Mucosa of rectum (tissue), 2 donors: ENCODE measurements at regions not wholly inside any gene's neighbourhood (a gene's known extent, or its start where the extent isn't known, plus 50 kb on each side); places are given as distances from the start of the nearest gene placed in this dataset.
"Not testable (repeated sequence)": the region's sequence is repeated elsewhere in the genome, so short reads cannot be mapped to it uniquely, and the experiment has no call there.

Source experiments
- H3K27ac ChIP-seq, 2 donors: one replicate each; pipeline ENCODE4 v1.7.0; 2013; ENCODE audit warnings: inconsistent platforms in 2 of 2, low read depth in 2 of 2, low read length in 2 of 2
- H3K27me3 ChIP-seq, 2 donors: one replicate each; pipeline ENCODE4 v1.7.0; 2013; ENCODE audit warnings: low read length in 2 of 2; ENCODE audit not compliant: control insufficient read depth in 2 of 2, insufficient read depth in 2 of 2
- H3K36me3 ChIP-seq, 2 donors: one replicate each; pipeline ENCODE4 v1.7.0; 2013; ENCODE audit warnings: low read length in 2 of 2; ENCODE audit not compliant: control insufficient read depth in 2 of 2, insufficient read depth in 2 of 2
- H3K4me1 ChIP-seq, 2 donors: one replicate each; pipeline ENCODE4 v1.7.0; 2013; ENCODE audit warnings: low read length in 2 of 2, mild to moderate bottlenecking in 1 of 2; ENCODE audit not compliant: control insufficient read depth in 2 of 2, insufficient read depth in 2 of 2
- H3K4me3 ChIP-seq, 2 donors: one replicate each; pipeline ENCODE4 v1.7.0; 2013; ENCODE audit warnings: low read length in 2 of 2
- H3K9ac ChIP-seq, 2 donors: one replicate each; pipeline ENCODE4 v1.7.0; 2013; ENCODE audit warnings: low read length in 2 of 2, low read depth in 1 of 2, mild to moderate bottlenecking in 1 of 2
- H3K9me3 ChIP-seq, 2 donors: one replicate each; pipeline ENCODE4 v1.7.0; 2013; ENCODE audit warnings: low read length in 2 of 2; ENCODE audit not compliant: control insufficient read depth in 2 of 2
- donor health status: healthy.
- donor health status: Normal muscosa, but diverticular disease.

DNA sequence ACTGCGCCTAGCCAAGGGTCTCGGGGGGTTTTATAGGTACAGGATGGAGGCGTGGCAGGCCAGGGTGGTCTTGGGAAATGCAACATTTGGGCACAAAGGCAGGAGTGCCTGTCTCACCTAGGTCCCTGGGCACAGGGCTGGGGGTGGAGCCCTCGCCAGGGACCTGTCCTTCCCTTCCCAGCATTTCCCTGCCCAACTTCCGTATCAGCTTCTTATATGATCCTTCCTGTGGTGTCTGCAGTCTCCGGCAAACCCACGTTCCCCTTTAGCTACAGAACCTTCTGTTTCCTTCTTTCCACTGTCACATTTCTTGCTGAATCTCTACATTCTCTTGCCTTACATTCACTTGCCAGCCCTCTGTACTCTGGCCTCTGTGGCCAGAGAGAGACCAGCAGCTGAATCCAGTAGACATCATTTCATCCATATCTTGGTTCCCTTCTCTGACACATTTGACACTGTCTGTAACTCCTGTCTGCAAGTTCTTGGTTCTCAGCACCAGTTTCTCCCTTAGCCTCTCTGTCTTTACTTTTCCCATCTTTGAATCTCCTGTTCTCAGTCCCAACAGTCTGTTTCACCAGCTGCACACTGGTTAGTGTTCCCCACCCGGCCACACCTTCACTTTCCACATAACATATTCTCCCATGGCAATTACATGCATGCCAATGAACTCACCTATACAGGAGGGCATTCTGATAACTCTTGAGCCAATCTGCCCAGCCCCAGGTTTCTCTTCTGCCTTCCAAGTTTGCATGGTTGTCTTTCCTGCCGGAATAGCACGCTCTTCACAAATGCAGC lies 134.7 kb upstream of the ZNF608 start:
- H3K27me3 ChIP-seq, result no peaks in the 10 kb centered on the region
- H3K9me3 ChIP-seq, result no peaks in the 10 kb centered on the region
- peak overlapping the region; percentile 48 to 53 for H3K27ac ChIP-seq

DNA sequence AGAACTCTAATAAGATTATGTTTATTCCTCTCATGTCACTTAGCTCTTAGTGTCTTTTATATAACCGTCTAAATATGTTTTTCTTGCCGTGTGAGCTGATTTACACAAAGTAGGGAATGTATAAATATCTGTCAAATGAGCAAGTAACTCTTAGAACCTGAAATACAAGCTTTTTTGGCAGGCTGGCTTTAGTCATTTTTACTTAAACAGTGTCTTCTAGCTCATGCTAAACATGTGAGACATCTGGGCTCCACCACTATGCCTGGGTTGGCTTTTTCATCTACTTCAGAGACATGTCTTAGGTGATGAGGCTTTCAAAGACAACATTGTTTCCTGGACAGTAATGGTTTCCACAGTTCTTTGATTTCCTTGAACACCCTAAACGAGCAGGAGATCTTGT lies 137.2 kb upstream of the ZNF608 start:
- peaks cover 4 to 16% of the 10 kb centered on the region in 2 donors for H3K4me1 ChIP-seq
- no peaks in the 10 kb centered on the region for H3K27me3 ChIP-seq
- no peaks in the 10 kb centered on the region for H3K9me3 ChIP-seq
- H3K9ac ChIP-seq, result no peak overlapping the region
- H3K4me3 ChIP-seq, result no peak overlapping the region
- no peak overlapping the region for H3K27ac ChIP-seq
- H3K36me3 ChIP-seq, result no peaks in the 10 kb centered on the region

More for the DNA sequence above, 134.7 kb upstream of the ZNF608 start:
- Histone ChIP-seq H3K4me1 (peaks cover 2 to 5% of the 10 kb centered on the region in 2 donors), H3K4me3 (no peak overlapping the region), H3K36me3 (no peaks in the 10 kb centered on the region), H3K9ac (peak overlapping the region in 1 of 2 donors; percentile 8)

DNA sequence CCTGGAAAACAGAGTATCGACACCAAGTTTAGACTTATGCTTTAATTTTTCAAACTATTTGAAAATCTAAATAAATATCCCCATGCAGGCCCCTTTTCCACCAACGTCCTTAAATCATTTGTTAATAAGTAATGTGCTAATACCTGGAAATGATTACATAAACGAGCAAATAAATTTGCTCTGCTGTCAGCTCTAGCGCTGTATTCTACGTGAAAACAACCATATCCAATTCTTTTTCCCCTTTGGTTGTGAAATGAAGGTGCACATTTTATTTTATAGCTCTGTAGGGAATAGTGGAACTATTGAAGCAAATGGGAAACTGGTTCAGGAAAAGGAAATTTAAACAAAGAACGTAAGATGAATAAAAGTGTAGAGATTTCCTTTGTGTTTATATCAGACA lies 137.7 kb upstream of the ZNF608 start:
- peaks cover 9 to 21% of the 10 kb centered on the region in 2 donors for H3K4me1 ChIP-seq
- H3K27ac ChIP-seq, result no peak overlapping the region
- no peaks in the 10 kb centered on the region for H3K36me3 ChIP-seq

DNA sequence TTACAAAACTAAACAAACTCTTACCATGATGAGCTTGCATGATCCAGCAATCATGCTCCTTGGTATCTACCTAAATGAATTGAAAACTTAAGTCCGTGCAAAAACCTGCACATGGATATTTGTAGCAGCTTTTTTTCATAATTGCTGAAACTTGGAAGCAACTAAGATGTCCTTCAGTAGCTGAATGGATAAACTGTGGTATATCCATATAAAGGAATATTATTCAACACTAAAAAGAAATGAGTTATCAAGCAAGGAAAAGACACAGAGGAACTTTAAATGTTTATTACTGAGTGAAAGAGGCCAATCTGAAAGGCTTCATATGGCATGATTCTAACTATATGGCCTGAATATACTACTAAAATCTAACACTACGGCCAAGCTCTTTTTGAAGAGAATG lies 139.1 kb upstream of the ZNF608 start:
- Histone ChIP-seq H3K9me3 (no peaks in the 10 kb centered on the region), H3K27me3 (no peaks in the 10 kb centered on the region), H3K4me1 (peaks cover 12 to 24% of the 10 kb centered on the region in 2 donors), H3K27ac (no peak overlapping the region), H3K4me3 (no peak overlapping the region), H3K36me3 (no peaks in the 10 kb centered on the region), H3K9ac (no peak overlapping the region)

More for the DNA sequence above, 137.7 kb upstream of the ZNF608 start:
- Histone ChIP-seq H3K4me3 (no peak overlapping the region), H3K27me3 (no peaks in the 10 kb centered on the region), H3K9ac (no peak overlapping the region), H3K9me3 (no peaks in the 10 kb centered on the region)

DNA sequence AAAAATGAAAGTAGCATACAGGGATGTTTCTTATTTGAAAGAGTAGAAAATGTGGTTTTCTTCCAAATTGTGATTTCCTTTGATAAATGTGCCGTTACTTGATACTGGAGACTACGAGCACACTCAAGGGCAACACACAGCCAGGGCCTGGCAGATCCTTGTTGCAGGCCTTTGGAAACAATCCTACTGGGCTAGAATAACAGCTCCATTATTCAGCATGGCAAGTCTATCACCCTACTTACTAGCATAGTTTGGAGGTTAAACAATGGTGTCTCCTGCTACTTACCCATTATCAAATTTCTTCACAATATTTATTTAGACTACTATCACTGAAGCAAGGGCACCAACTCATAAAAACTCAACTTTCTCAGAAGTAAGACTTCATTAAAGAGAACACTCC lies 140.8 kb upstream of the ZNF608 start:
- no peaks in the 10 kb centered on the region for H3K27me3 ChIP-seq
- H3K4me1 ChIP-seq, result peaks cover 12 to 22% of the 10 kb centered on the region in 2 donors
- no peak overlapping the region for H3K9ac ChIP-seq
- H3K36me3 ChIP-seq, result no peaks in the 10 kb centered on the region
- no peaks in the 10 kb centered on the region for H3K9me3 ChIP-seq
- no peak overlapping the region for H3K4me3 ChIP-seq
- H3K27ac ChIP-seq, result no peak overlapping the region

DNA sequence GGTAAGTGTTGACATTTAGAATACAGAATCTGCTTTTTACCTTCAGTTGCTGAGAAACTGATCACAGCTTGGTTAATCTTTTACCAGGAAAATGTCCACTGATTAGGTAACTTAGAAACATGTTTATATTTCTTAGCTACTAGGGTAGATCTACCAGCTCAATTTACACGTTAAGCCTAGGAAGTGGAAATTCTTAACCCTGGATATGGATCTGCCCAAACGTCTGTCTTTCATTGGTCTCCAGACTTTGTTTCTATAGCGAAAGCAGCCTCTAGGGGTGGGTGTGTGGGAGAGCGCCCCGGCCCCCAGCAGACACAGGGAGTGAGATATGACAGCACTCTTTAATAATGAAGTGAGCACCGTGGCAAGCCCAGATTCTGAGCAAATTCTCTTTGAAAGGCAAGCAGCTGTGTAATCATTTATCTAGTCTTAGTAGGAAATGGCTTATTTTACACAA lies 141.6 kb upstream of the ZNF608 start:
- H3K36me3 ChIP-seq, result no peaks in the 10 kb centered on the region
- peak overlapping the region in 1 of 2 donors; percentile 52 for H3K9ac ChIP-seq
- H3K27ac ChIP-seq, result peak overlapping the region; percentile 70 to 84
- no peaks in the 10 kb centered on the region for H3K27me3 ChIP-seq
- no peaks in the 10 kb centered on the region for H3K9me3 ChIP-seq
- peak overlapping the region; percentile 49 to 54 for H3K4me3 ChIP-seq
- H3K4me1 ChIP-seq, result peaks cover 12 to 22% of the 10 kb centered on the region in 2 donors

DNA sequence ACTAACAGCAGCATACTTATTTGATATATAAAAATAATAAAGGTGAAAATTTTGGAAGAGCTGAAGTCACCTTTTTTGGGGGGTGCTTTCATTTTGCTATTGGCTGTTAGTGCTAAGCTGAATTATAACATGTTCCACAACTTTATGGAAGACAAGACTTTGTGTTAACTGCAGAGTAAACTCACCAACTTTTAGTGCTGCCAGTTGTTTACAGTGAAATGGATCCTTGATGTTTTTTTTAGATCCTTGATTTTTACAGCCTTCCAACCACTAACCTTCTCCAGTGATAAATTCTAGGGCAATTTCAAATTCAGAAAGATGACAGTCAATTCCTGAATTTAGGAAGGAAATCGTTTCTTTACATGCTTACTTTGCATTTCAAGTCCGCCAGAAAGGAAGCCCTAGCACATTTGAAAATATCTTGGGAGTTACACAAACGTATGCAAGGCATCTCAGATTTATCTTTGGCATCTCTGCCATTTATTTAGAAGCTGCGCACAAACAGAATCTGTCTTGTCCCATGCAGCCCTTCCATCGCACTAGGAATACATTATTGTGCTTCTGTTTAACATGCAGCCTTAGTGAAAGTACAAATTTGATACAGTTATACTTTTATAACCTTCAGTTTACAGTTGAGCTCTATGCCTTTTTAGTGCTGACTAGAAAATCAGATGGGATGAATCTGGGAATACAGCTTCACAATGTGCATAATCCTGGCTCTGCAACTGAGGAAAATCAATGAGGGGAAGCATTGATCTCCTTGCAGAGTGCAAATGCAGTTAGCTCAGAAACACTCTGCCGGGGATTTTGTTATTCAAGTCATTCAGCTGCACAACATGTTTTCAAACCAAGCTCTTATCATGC lies 142.4 kb upstream of the ZNF608 start:
- no peaks in the 10 kb centered on the region for H3K36me3 ChIP-seq
- H3K9me3 ChIP-seq, result no peaks in the 10 kb centered on the region
- H3K27me3 ChIP-seq, result no peaks in the 10 kb centered on the region
- peaks cover 12 to 22% of the 10 kb centered on the region in 2 donors for H3K4me1 ChIP-seq
- H3K4me3 ChIP-seq, result peak overlapping the region in 1 of 2 donors; percentile 51
- H3K9ac ChIP-seq, result peak overlapping the region; percentile 7 to 14
- peak overlapping the region; percentile 70 to 84 for H3K27ac ChIP-seq

DNA sequence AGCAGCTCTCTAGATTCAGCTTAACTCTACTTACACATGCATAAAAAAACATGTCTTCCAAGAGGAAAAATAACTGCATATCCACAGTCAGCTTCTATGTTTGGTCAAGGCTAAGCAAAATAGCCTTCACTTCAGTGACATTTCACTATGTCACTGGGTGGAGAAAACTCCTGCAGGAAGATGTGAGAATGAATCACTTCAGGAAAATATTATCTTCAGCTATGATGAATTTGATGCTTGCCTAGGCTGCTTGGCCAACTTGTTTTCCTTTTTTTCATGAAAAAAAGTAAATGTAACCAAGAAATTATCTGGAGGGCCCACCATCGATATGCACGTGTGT lies 143.0 kb upstream of the ZNF608 start:
- H3K36me3 ChIP-seq, result no peaks in the 10 kb centered on the region
- H3K9ac ChIP-seq, result no peak overlapping the region
- H3K4me3 ChIP-seq, result no peak overlapping the region
- H3K27ac ChIP-seq, result no peak overlapping the region
- H3K27me3 ChIP-seq, result no peaks in the 10 kb centered on the region
- peaks cover 12 to 22% of the 10 kb centered on the region in 2 donors for H3K4me1 ChIP-seq
- H3K9me3 ChIP-seq, result no peaks in the 10 kb centered on the region

DNA sequence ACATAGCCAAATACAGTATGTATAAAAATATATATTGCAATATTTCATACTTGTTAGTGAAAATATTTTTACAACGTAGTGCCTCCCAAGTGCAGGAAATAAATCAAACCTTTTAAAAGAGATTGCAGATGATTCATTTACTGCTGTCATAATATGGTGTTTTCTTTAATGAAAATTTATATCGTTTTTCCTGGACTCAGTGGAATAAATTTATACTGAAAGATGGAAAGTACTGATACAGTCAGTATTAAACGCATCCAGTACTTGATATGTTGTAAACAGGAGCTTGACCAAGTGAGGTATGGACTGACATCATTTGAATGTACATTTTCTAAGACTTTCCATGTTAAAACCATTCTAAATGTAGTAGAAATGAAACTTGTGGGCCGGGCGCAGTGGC lies 143.4 kb upstream of the ZNF608 start:
- no peak overlapping the region for H3K27ac ChIP-seq
- H3K9me3 ChIP-seq, result no peaks in the 10 kb centered on the region

DNA sequence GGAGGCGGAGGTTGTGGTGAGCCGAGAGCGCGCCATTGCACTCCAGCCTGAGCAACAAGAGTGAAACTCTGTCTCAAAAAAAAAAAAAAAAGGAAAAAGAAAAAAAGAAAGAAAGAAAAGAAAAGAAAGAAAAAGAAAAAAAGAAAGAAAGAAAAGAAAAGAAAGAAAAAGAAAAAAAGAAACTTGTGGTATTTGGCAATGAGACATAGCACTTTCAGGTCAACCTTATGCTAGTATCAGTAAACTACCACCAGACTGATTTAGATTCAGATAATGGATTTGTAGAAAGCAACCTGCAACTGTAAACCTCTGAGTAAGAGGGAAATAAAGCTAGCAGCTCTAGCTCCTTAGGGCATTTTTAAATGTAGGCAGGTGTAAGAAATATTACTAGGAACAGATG lies 144.0 kb upstream of the ZNF608 start:
- not testable (repeated sequence) for H3K27ac ChIP-seq, H3K9me3 ChIP-seq

More for the DNA sequence above, 143.4 kb upstream of the ZNF608 start:
- no peak overlapping the region for H3K4me3 ChIP-seq
- H3K27me3 ChIP-seq, result no peaks in the 10 kb centered on the region
- H3K36me3 ChIP-seq, result no peaks in the 10 kb centered on the region
- peaks cover 12 to 22% of the 10 kb centered on the region in 2 donors for H3K4me1 ChIP-seq
- no peak overlapping the region for H3K9ac ChIP-seq

More for the DNA sequence above, 144.0 kb upstream of the ZNF608 start:
- H3K4me1 ChIP-seq, result peaks cover 12 to 22% of the 10 kb centered on the region in 2 donors
- not testable (repeated sequence) for H3K4me3 ChIP-seq, H3K9ac ChIP-seq, H3K36me3 ChIP-seq, H3K27me3 ChIP-seq
